Epithelial cell of esophagus (primary cell): ENCODE measurements at regions not wholly inside any gene's neighbourhood (a gene's known extent, or its start where the extent isn't known, plus 50 kb on each side); places are given as distances from the start of the nearest gene placed in this dataset.

ENCODE experiments used
- DNase-seq: peaks from one replicate; pipeline ENCODE4 v3.0.0; 2010; ENCODE audit warnings: low read depth
- H3K4me3 ChIP-seq: 2 replicates; pipeline ENCODE4 v1.5.1; 2011; ENCODE audit warnings: mild to moderate bottlenecking, low read length, control low read depth
- TF ChIP-seq, protein P1 (sequence below): IDR thresholded peaks from 2 replicates; pipeline ENCODE4 v1.5.1; 2011; ENCODE audit warnings: low read depth, mild to moderate bottlenecking, low read length, control low read depth, inconsistent platforms; ENCODE audit not compliant: insufficient read depth; ENCODE audit errors: missing control alignments

GRCh38 chr2:228705318-228705717 lies 523.8 kb upstream of the SPHKAP start:
- DNase-seq, result no peak
- TF ChIP-seq, protein P1, sequence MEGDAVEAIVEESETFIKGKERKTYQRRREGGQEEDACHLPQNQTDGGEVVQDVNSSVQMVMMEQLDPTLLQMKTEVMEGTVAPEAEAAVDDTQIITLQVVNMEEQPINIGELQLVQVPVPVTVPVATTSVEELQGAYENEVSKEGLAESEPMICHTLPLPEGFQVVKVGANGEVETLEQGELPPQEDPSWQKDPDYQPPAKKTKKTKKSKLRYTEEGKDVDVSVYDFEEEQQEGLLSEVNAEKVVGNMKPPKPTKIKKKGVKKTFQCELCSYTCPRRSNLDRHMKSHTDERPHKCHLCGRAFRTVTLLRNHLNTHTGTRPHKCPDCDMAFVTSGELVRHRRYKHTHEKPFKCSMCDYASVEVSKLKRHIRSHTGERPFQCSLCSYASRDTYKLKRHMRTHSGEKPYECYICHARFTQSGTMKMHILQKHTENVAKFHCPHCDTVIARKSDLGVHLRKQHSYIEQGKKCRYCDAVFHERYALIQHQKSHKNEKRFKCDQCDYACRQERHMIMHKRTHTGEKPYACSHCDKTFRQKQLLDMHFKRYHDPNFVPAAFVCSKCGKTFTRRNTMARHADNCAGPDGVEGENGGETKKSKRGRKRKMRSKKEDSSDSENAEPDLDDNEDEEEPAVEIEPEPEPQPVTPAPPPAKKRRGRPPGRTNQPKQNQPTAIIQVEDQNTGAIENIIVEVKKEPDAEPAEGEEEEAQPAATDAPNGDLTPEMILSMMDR, result no peak
- no peak overlapping the region for H3K4me3 ChIP-seq

- TF ChIP-seq, protein P1, result no peak
- H3K4me3 ChIP-seq, result no peak overlapping the region
- DNase-seq, result no peak
Measured at GRCh38 chr2:228703152-228703551, 521.7 kb upstream of the SPHKAP start.

- TF ChIP-seq, protein P1, result no peak
Measured at GRCh38 chr2:228701506-228701905, 520.0 kb upstream of the SPHKAP start.

GRCh38 chr2:228700638-228701037 lies 519.2 kb upstream of the SPHKAP start:
- no peak overlapping the region for H3K4me3 ChIP-seq
- peak; percentile 50 for DNase-seq
- TF ChIP-seq, protein P1, result no peak

More at GRCh38 chr2:228701506-228701905, 520.0 kb upstream of the SPHKAP start:
- no peak overlapping the region for H3K4me3 ChIP-seq
- no peak for DNase-seq

- TF ChIP-seq, protein P1, result no peak
- DNase-seq, result peak; percentile 22
- H3K4me3 ChIP-seq, result no peak overlapping the region
Measured at GRCh38 chr2:228699888-228700287, 518.4 kb upstream of the SPHKAP start.

DNA sequence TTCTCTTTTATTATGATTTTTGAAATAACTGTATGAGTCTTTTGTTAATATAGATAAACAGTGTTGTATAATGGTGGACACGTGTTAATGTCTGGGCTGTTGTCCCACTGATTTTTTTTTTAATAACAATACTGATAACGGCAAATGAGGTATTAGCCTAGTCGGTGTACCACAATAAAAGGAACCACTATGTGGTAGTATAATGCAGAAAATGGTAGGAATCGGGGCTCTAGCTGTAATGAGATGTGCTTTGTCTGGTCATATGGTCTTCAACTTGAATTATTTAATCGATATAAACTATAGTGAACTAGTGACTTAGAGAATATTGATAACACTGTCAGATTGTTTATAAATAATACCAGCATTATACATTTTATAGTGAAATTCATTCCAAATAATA lies 517.9 kb upstream of the SPHKAP start:
- TF ChIP-seq, protein P1, result no peak
- DNase-seq, result peak; percentile 14
- no peak overlapping the region for H3K4me3 ChIP-seq

DNA sequence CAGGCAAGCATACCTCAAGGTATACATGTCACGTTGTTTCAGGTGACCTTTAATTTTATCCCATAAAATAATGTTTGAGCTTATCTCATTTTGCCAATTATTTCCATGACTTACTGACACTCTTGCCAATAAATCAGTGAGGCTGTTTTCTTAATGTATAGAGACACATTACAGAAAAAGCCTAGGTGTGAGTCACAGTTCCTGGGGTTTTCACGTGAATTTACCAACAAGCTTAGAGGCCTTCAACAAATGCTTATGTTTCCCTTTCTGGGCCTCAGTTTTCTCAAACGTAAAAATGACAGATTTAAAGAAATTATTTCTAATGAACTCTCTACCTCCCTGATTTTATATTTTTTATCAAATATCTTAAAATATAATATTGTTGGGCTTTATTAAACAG lies 517.5 kb upstream of the SPHKAP start:
- H3K4me3 ChIP-seq, result no peak overlapping the region
- peak; percentile 49 for DNase-seq
- TF ChIP-seq, protein P1, result no peak
